ENCODE measurements at regions not wholly inside any gene's neighbourhood (a gene's known extent, or its start where the extent isn't known, plus 50 kb on each side); places are given as distances from the start of the nearest gene placed in this dataset.

DNA sequence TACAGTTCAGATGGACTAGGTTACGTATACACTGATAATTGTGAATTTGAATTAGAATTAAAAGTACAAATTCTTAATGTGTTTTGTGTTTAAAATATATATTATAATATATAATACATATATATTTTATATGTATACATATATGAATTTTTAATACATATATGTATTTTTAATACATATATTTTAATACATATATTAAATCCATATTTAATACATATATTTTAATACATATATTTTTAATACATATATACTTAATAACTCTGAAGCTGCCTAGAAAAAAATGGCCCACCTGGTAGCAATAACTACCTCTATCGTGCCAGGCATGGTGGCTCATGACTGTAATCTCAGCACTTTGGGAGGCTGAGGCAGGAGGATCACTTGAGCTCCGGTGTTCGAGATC, 179.1 kb upstream of the SAMSN1 start:
- TF ChIP-seq SUZ12 (IDR thresholded peaks at IDR 0.05; ENCODE audit: extremely low read depth, insufficient read depth, insufficient read length): no peak
- no peak for TF ChIP-seq ZNF274 (IDR thresholded peaks at IDR 0.05; ENCODE audit: low read depth, low read length)
- no peak for TF ChIP-seq YY1 (IDR thresholded peaks at IDR 0.05; ENCODE audit: insufficient read depth, insufficient read length)
